ENCODE measurements at regions not wholly inside any gene's neighbourhood (a gene's known extent, or its start where the extent isn't known, plus 50 kb on each side); places are given as distances from the start of the nearest gene placed in this dataset.

- TF ChIP-seq CTCF (IDR thresholded peaks at IDR 0.05): no peak
- no peak for TF ChIP-seq EZH2 (IDR thresholded peaks at IDR 0.05; ENCODE audit: borderline replicate concordance, insufficient read depth, low read depth, low read length, poor library complexity, severe bottlenecking)
Measured at GRCh38 chr9:11002705-11003104, 389.9 kb upstream of the PTPRD start.

Data from B cell (primary cell).